HEK293T (cell line): ENCODE measurements at regions not wholly inside any gene's neighbourhood (a gene's known extent, or its start where the extent isn't known, plus 50 kb on each side); places are given as distances from the start of the nearest gene placed in this dataset.
"Not testable (repeated sequence)": the region's sequence is repeated elsewhere in the genome, so short reads cannot be mapped to it uniquely, and the experiment has no call there.

Experiments
- CTCF ChIA-PET: fragments of 350-600 bp; formaldehyde crosslinking; extraction: SDS; loops from one replicate; lab custom pipeline; 2021; ENCODE audit warnings: antibody characterized with exemption, inconsistent platforms; lab: Yijun Ruan, JAX
- POLR2A ChIA-PET: fragments of 350-600 bp; formaldehyde crosslinking; extraction: SDS; loops from one replicate; lab custom pipeline; 2020; ENCODE audit warnings: antibody characterized with exemption, inconsistent platforms; lab: Yijun Ruan, JAX
- DNase-seq: peaks from one replicate; pipeline ENCODE4 v3.0.0; 2012; ENCODE audit warnings: mixed read lengths; ENCODE audit errors: extremely low spot score
- ARNT ChIP-seq: fragments of 450-650 bp; IDR thresholded peaks from 2 replicates; pipeline ENCODE4 v1.6.1; 2017; ENCODE audit warnings: mild to moderate bottlenecking
- BHLHE40 ChIP-seq: fragments of 450-650 bp; IDR thresholded peaks from 2 replicates; pipeline ENCODE4 v1.6.1; 2016; ENCODE audit warnings: mild to moderate bottlenecking, moderate library complexity, borderline replicate concordance
- CTBP1 ChIP-seq: fragments of 450-650 bp; IDR thresholded peaks from 2 replicates; pipeline ENCODE4 v1.6.1; 2016; ENCODE audit warnings: borderline replicate concordance
- ELF4 ChIP-seq: fragments of 450-650 bp; IDR thresholded peaks from 2 replicates; pipeline ENCODE4 v1.6.1; 2017; ENCODE audit warnings: antibody characterized with exemption
- FOXA1 ChIP-seq: fragments of 450-650 bp; IDR thresholded peaks from 2 replicates; pipeline ENCODE4 v1.6.1; 2016; ENCODE audit warnings: mild to moderate bottlenecking
- FOXK2 ChIP-seq: fragments of 450-650 bp; IDR thresholded peaks from 2 replicates; pipeline ENCODE4 v1.6.1; 2016; ENCODE audit warnings: mild to moderate bottlenecking
- FOXM1 ChIP-seq: fragments of 450-650 bp; IDR thresholded peaks from 2 replicates; pipeline ENCODE4 v1.6.1; 2017; ENCODE audit warnings: mild to moderate bottlenecking, borderline replicate concordance
- HDGF ChIP-seq: fragments of 450-650 bp; IDR thresholded peaks from 2 replicates; pipeline ENCODE4 v1.6.1; 2017; ENCODE audit warnings: antibody characterized with exemption, borderline replicate concordance
- L3MBTL2 ChIP-seq: fragments of 450-650 bp; conservative IDR thresholded peaks from 2 replicates; pipeline ENCODE4 v1.6.1; 2016; ENCODE audit warnings: mild to moderate bottlenecking
- LEF1 ChIP-seq: fragments of 450-650 bp; IDR thresholded peaks from 2 replicates; pipeline ENCODE4 v1.6.1; 2017; ENCODE audit warnings: mild to moderate bottlenecking, borderline replicate concordance
- NFRKB ChIP-seq: fragments of 450-650 bp; IDR thresholded peaks from 2 replicates; pipeline ENCODE4 v1.6.1; 2016; ENCODE audit warnings: mild to moderate bottlenecking, moderate library complexity
- PKNOX1 ChIP-seq: fragments of 450-650 bp; IDR thresholded peaks from 2 replicates; pipeline ENCODE4 v1.6.1; 2016
- SP1 ChIP-seq: fragments of 450-650 bp; IDR thresholded peaks from 2 replicates; pipeline ENCODE4 v1.6.1; 2017
- SUZ12 ChIP-seq: fragments of 450-650 bp; IDR thresholded peaks from 2 replicates; pipeline ENCODE4 v1.6.1; 2016; ENCODE audit warnings: mild to moderate bottlenecking
- TARDBP ChIP-seq: fragments of 450-650 bp; IDR thresholded peaks from 2 replicates; pipeline ENCODE4 v1.6.1; 2016
- ZNF384 ChIP-seq: fragments of 450-650 bp; IDR thresholded peaks from 2 replicates; pipeline ENCODE4 v1.6.1; 2016

GRCh38 chr1:198845851-198846250 is 207.0 kb downstream of the PTPRC start:
- CTCF ChIA-PET = no interaction called here
- POLR2A ChIA-PET = no interaction called here
- DNase-seq = no peak
- no peak for TF ChIP-seq ZNF384
- TF ChIP-seq HDGF = no peak
- no peak for TF ChIP-seq FOXM1
- no peak for TF ChIP-seq BHLHE40
- no peak for TF ChIP-seq LEF1
- TF ChIP-seq SUZ12 = no peak
- no peak for TF ChIP-seq PKNOX1
- TF ChIP-seq L3MBTL2 = no peak
- no peak for TF ChIP-seq ELF4
- no peak for TF ChIP-seq FOXK2
- no peak for TF ChIP-seq SP1
- TF ChIP-seq TARDBP = no peak
- TF ChIP-seq CTBP1 = no peak
- TF ChIP-seq ARNT = no peak
- TF ChIP-seq NFRKB = no peak
- no peak for TF ChIP-seq FOXA1

- ChIA-PET POLR2A (no interaction called here), CTCF (no interaction called here)
- no peak for DNase-seq
- TF ChIP-seq FOXM1 (no peak), TARDBP (no peak), ARNT (no peak), CTBP1 (no peak), SP1 (no peak), PKNOX1 (no peak), L3MBTL2 (no peak), HDGF (no peak), FOXK2 (no peak), ZNF384 (no peak), BHLHE40 (no peak), NFRKB (no peak), LEF1 (no peak)
Observed at GRCh38 chr1:198846556-198846955, 207.7 kb downstream of the PTPRC start.

GRCh38 chr1:198848206-198848605 is 209.4 kb downstream of the PTPRC start:
- ChIA-PET POLR2A (no interaction called here), CTCF (no interaction called here)
- DNase-seq = peak; percentile 14
- TF ChIP-seq ZNF384 (no peak), PKNOX1 (peak; percentile 90), BHLHE40 (no peak), FOXM1 (no peak)

- no peak for DNase-seq
- CTCF ChIA-PET = no interaction called here
- POLR2A ChIA-PET = no interaction called here
- TF ChIP-seq ZNF384 (no peak), FOXM1 (no peak), CTBP1 (no peak)
Observed at GRCh38 chr1:198848649-198849048, 209.8 kb downstream of the PTPRC start.

GRCh38 chr1:198849093-198849492 is 210.3 kb downstream of the PTPRC start:
- ChIA-PET POLR2A (no interaction called here), CTCF (no interaction called here)
- DNase-seq = peak; percentile 44
- TF ChIP-seq SUZ12 (no peak), ZNF384 (no peak), L3MBTL2 (no peak), FOXA1 (no peak), FOXM1 (no peak), PKNOX1 (peak; percentile 43; the same call in 1 of the 2 replicates), CTBP1 (no peak)

- CTCF ChIA-PET = no interaction called here
- no peak for DNase-seq
- POLR2A ChIA-PET = no interaction called here
- no peak for TF ChIP-seq ZNF384
- TF ChIP-seq FOXK2 = no peak
- TF ChIP-seq FOXM1 = no peak
- no peak for TF ChIP-seq L3MBTL2
- TF ChIP-seq PKNOX1 = no peak
- TF ChIP-seq CTBP1 = no peak
- no peak for TF ChIP-seq HDGF
- no peak for TF ChIP-seq BHLHE40
- TF ChIP-seq NFRKB = no peak
- TF ChIP-seq ELF4 = no peak
- TF ChIP-seq SP1 = no peak
- no peak for TF ChIP-seq FOXA1
- TF ChIP-seq SUZ12 = no peak
- no peak for TF ChIP-seq LEF1
- no peak for TF ChIP-seq TARDBP
- no peak for TF ChIP-seq ARNT
Observed at GRCh38 chr1:198850196-198850595, 211.4 kb downstream of the PTPRC start.

GRCh38 chr1:198850966-198851365 is 212.1 kb downstream of the PTPRC start:
- not testable (repeated sequence) for DNase-seq

More at GRCh38 chr1:198850966-198851365, 212.1 kb downstream of the PTPRC start:
- CTCF ChIA-PET, POLR2A ChIA-PET: not testable (repeated sequence)
